HG02938 (cell line): ENCODE measurements at regions not wholly inside any gene's neighbourhood (a gene's known extent, or its start where the extent isn't known, plus 50 kb on each side); places are given as distances from the start of the nearest gene placed in this dataset.

Experiments
- ATAC-seq: cut with Tn5 transposase; IDR thresholded peaks from one replicate; pipeline ENCODE4 v1.9.1; 2021; ENCODE audit warnings: mild to moderate bottlenecking, moderate library complexity; ENCODE audit not compliant: unreplicated experiment

- no peak for ATAC-seq
Measured at GRCh38 chr6:74650668-74651067, 555.2 kb downstream of the COL12A1 start.

GRCh38 chr6:74646461-74646860 is 559.4 kb downstream of the COL12A1 start:
- no peak for ATAC-seq

- no peak for ATAC-seq
Measured at GRCh38 chr6:74645108-74645849, 560.6 kb downstream of the COL12A1 start.

GRCh38 chr6:74642101-74642500 is 563.8 kb downstream of the COL12A1 start:
- no peak for ATAC-seq

GRCh38 chr6:74638412-74638811 is 567.4 kb downstream of the COL12A1 start:
- no peak for ATAC-seq

GRCh38 chr6:74632196-74632875 is 573.5 kb downstream of the COL12A1 start:
- no peak for ATAC-seq

GRCh38 chr6:74631564-74631963 is 574.3 kb downstream of the COL12A1 start:
- no peak for ATAC-seq

- ATAC-seq: no peak
Measured at GRCh38 chr6:74626288-74626687, 579.6 kb downstream of the COL12A1 start.

- no peak for ATAC-seq
Measured at GRCh38 chr6:74623027-74623426, 582.8 kb downstream of the COL12A1 start.

- ATAC-seq: no peak
Measured at GRCh38 chr6:74611220-74611619, 594.6 kb downstream of the COL12A1 start.

- no peak for ATAC-seq
Measured at GRCh38 chr6:74610352-74610751, 595.5 kb downstream of the COL12A1 start.

GRCh38 chr6:74609871-74610270 is 596.0 kb downstream of the COL12A1 start:
- ATAC-seq: no peak

- ATAC-seq: no peak
Measured at GRCh38 chr6:74607934-74608333, 597.9 kb downstream of the COL12A1 start.

GRCh38 chr6:74607468-74607867 is 598.4 kb downstream of the COL12A1 start:
- no peak for ATAC-seq

- no peak for ATAC-seq
Measured at GRCh38 chr6:74606582-74607071, 599.2 kb downstream of the COL12A1 start.

GRCh38 chr6:74605922-74606581 is 599.8 kb downstream of the COL12A1 start:
- no peak for ATAC-seq

GRCh38 chr6:74604279-74604678 is 601.6 kb downstream of the COL12A1 start:
- no peak for ATAC-seq

- ATAC-seq: no peak
Measured at GRCh38 chr6:74603322-74604076, 602.4 kb downstream of the COL12A1 start.

GRCh38 chr6:74602206-74602605 is 603.6 kb downstream of the COL12A1 start:
- ATAC-seq: no peak

- peak; percentile 98 for ATAC-seq
Measured at GRCh38 chr6:74598462-74599393, 607.1 kb downstream of the COL12A1 start.
